Right lobe of liver (tissue), 6 donors: ENCODE measurements at regions not wholly inside any gene's neighbourhood (a gene's known extent, or its start where the extent isn't known, plus 50 kb on each side); places are given as distances from the start of the nearest gene placed in this dataset.
"Not testable (repeated sequence)": the region's sequence is repeated elsewhere in the genome, so short reads cannot be mapped to it uniquely, and the experiment has no call there.

Experiments used
- ATAC-seq, 4 donors: fragments of 200-7000 bp; cut with Tn5 transposase; one replicate each; pipeline ENCODE4 v1.9.1; 2020; ENCODE audit warnings: mild to moderate bottlenecking in 4 of 4, moderate library complexity in 4 of 4
- DNase-seq, 3 donors: peaks; one replicate each; pipeline ENCODE4 v3.0.0-alpha.2; 2020
- H3K27ac ChIP-seq, 3 donors: fragments of 200-600 bp; one replicate each; pipeline ENCODE4 v1.8.0; 2022
- H3K27me3 ChIP-seq, 2 donors: fragments of 200-600 bp; one replicate each; pipeline ENCODE4 v1.8.0; 2022
- H3K36me3 ChIP-seq, 4 donors: fragments of 200-600 bp; sonication (generic) in 1 of 4; one replicate each; pipeline versions ENCODE4 v1.5.1 to v1.8.0; 2017 to 2022; ENCODE audit warnings: control low read depth in 1 of 4
- H3K4me1 ChIP-seq, 4 donors: fragments of 200-600 bp; sonication (generic) in 1 of 4; one replicate each; pipeline versions ENCODE4 v1.5.1 to v1.8.0; 2017 to 2022; ENCODE audit warnings: control low read depth in 1 of 4
- H3K4me3 ChIP-seq, 3 donors: fragments of 200-600 bp; one replicate each; pipeline ENCODE4 v1.8.0; 2022
- H3K9me3 ChIP-seq, 4 donors: fragments of 200-600 bp; sonication (generic) in 1 of 4; one replicate each; pipeline versions ENCODE4 v1.5.1 to v1.8.0; 2017 to 2022; ENCODE audit warnings: control low read depth in 1 of 4
- CTCF ChIP-seq, 4 donors: fragments of 200-600 bp in 3 of 4; fragments of 450-650 bp in 1 of 4; IDR thresholded peaks; one replicate each; pipeline versions ENCODE4 v1.5.1 to v1.8.0; 2016 to 2022; ENCODE audit warnings: antibody characterized with exemption in 4 of 4, mild to moderate bottlenecking in 2 of 4
- POLR2A ChIP-seq: fragments of 450-650 bp; IDR thresholded peaks from one replicate; pipeline ENCODE4 v1.6.1; 2017; ENCODE audit warnings: antibody characterized with exemption, mild to moderate bottlenecking
- WGBS: methylation state at CpG from one replicate; pipeline ENCODE4 v1.1.6; 2018; ENCODE audit warnings: low coverage, low lambda C conversion rate; ENCODE audit not compliant: insufficient coverage; ENCODE audit errors: missing lambda C conversion rate; 5-methylcytosine and 5-hydroxymethylcytosine counted together
- intact Hi-C, 2 donors: fragments of 100-400 bp; cut with DNase I; formaldehyde crosslinking; loops; one replicate each; pipeline versions ENCODE4 v1.11.2 to v1.14.1; 2022
- donor health status: DM: no; HTN: yes; CAD: no.
- donor health status: DM: no; HTN: no; CAD: no.
- donor health status: DM: no; HTN: no; CAD: no.
- donor health status: DM: no; HTN: yes; CAD: no.
- donor health status: DM: no; HTN: yes; CAD: no.

- intact Hi-C loops = no loop called here
These were observed 593.4 kb upstream of the RGMB start for GRCh38 chr5:98179791-98180755.

GRCh38 chr5:98186128-98186527, 587.3 kb upstream of the RGMB start:
- no peak overlapping the region for H3K27ac ChIP-seq
- TF ChIP-seq CTCF (IDR thresholded peaks at IDR 0.05) = no peak
- TF ChIP-seq POLR2A = no peak
- intact Hi-C loops = no loop called here
- 90% methylated on average over 1 of the region's 1 CpG for WGBS
- DNase-seq = no peak
- no peaks in the 10 kb centered on the region for H3K4me1 ChIP-seq
- H3K4me3 ChIP-seq = no peak overlapping the region
- no peaks in the 10 kb centered on the region for H3K36me3 ChIP-seq
- no peaks in the 10 kb centered on the region for H3K27me3 ChIP-seq
- ATAC-seq = no peak
- H3K9me3 ChIP-seq = peaks cover 0 to 3% (median 0%) of the 10 kb centered on the region in 4 donors

More at GRCh38 chr5:98179791-98180755, 593.4 kb upstream of the RGMB start:
- no peak for TF ChIP-seq CTCF (IDR thresholded peaks at IDR 0.05)
- TF ChIP-seq POLR2A = no peak
- 31% methylated on average over 5 of the region's 8 CpGs for WGBS
- Histone ChIP-seq H3K36me3 (no peaks in the 10 kb centered on the region), H3K4me3 (no peak overlapping the region), H3K27ac (no peak overlapping the region), H3K27me3 (no peaks in the 10 kb centered on the region), H3K4me1 (no peaks in the 10 kb centered on the region), H3K9me3 (peaks cover 0 to 3% (median 0%) of the 10 kb centered on the region in 4 donors)
- no peak for ATAC-seq
- no peak for DNase-seq

GRCh38 chr5:98187945-98188344, 585.5 kb upstream of the RGMB start:
- no peaks in the 10 kb centered on the region for H3K4me1 ChIP-seq
- no peak overlapping the region for H3K4me3 ChIP-seq
- H3K27ac ChIP-seq = no peak overlapping the region
- no peak for ATAC-seq
- no peaks in the 10 kb centered on the region for H3K27me3 ChIP-seq
- DNase-seq = no peak
- WGBS = 70% methylated on average over 1 of the region's 1 CpG
- no peaks in the 10 kb centered on the region for H3K36me3 ChIP-seq
- H3K9me3 ChIP-seq = peaks cover 0 to 3% (median 0%) of the 10 kb centered on the region in 4 donors
- TF ChIP-seq CTCF (IDR thresholded peaks at IDR 0.05) = no peak
- TF ChIP-seq POLR2A = no peak
- intact Hi-C loops = no loop called here

GRCh38 chr5:98190344-98190743, 583.1 kb upstream of the RGMB start:
- H3K4me1 ChIP-seq, intact Hi-C loops, H3K27ac ChIP-seq, ATAC-seq, H3K36me3 ChIP-seq, H3K4me3 ChIP-seq, H3K9me3 ChIP-seq, H3K27me3 ChIP-seq, DNase-seq: not testable (repeated sequence)
- 80% methylated on average over 2 of the region's 4 CpGs for WGBS
